BLaER1 treated with 17β-estradiol and CSF1 and Interleukin-3, amounts not matched to agents 10 nM and 100 nM (cell line): ENCODE measurements at regions not wholly inside any gene's neighbourhood (a gene's known extent, or its start where the extent isn't known, plus 50 kb on each side); places are given as distances from the start of the nearest gene placed in this dataset.

Source experiments
- H3K27ac ChIP-seq, 11 experiments: shearing (Covaris generic); formaldehyde crosslinking; 2 replicates each; pipeline ENCODE4 v1.8.1; 2022
- H3K27me3 ChIP-seq, 11 experiments: shearing (Covaris generic); formaldehyde crosslinking; 2 replicates each; pipeline ENCODE4 v1.8.1; 2022
- H3K36me3 ChIP-seq, 11 experiments: shearing (Covaris generic); formaldehyde crosslinking; 2 replicates each; pipeline ENCODE4 v1.8.1; 2022
- H3K4me1 ChIP-seq, 10 experiments: shearing (Covaris generic); formaldehyde crosslinking; 2 replicates each; pipeline ENCODE4 v1.8.1; 2022
- H3K4me2 ChIP-seq, 11 experiments: shearing (Covaris generic); formaldehyde crosslinking; 2 replicates each; pipeline ENCODE4 v1.8.1; 2022
- H3K4me3 ChIP-seq, 10 experiments: shearing (Covaris generic); formaldehyde crosslinking; 2 replicates each; pipeline ENCODE4 v1.8.1; 2022
- H3K9ac ChIP-seq, 11 experiments: shearing (Covaris generic); formaldehyde crosslinking; 2 replicates each; pipeline ENCODE4 v1.8.1; 2022
- H3K9me3 ChIP-seq, 11 experiments: shearing (Covaris generic); formaldehyde crosslinking; replicated peaks in 1 of 11; 2 replicates each; pipeline ENCODE4 v1.8.1; 2022
- H4K20me1 ChIP-seq, 11 experiments: shearing (Covaris generic); formaldehyde crosslinking; 2 replicates each; pipeline ENCODE4 v1.8.1; 2022
- Cebpa-rat ChIP-seq, 11 experiments: shearing (Covaris generic); IDR thresholded peaks; 2 replicates each; pipeline ENCODE4 v1.8.1; 2022

DNA sequence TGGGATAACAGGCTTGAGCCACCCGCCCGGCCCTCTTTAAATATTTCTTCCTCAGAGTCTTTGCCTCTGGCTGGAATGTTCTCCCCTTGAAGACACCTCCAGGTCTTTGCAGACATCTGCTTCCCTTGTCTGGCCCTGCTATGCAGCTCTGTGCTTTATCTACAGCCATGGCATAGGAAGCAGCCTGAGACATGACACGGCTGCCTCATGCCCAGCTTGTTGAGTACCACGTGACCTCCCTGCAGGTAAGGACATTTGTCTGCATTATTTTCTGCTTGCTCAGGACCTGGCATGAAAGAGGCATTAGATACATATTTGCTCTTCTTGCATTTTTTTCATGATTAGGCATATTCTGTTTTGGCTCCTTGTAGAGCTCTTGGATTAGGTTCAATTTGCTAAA lies 113.8 kb upstream of the KLF6 start:
- H3K36me3 ChIP-seq, result no peaks in the 10 kb centered on the region
- H3K4me2 ChIP-seq, result no peak overlapping the region
- no peak for TF ChIP-seq Cebpa-rat (IDR thresholded peaks at IDR 0.05)
- H3K4me1 ChIP-seq, result peaks cover 0 to 34% (median 6%) of the 10 kb centered on the region in 10 experiments; a peak in 12 of 20 replicates
- H3K9ac ChIP-seq, result no peak overlapping the region
- H3K27me3 ChIP-seq, result no peaks in the 10 kb centered on the region
- no peak overlapping the region for H3K27ac ChIP-seq
- H4K20me1 ChIP-seq, result no peaks in the 10 kb centered on the region
- no peak overlapping the region for H3K4me3 ChIP-seq
- H3K9me3 ChIP-seq, result no peaks in the 10 kb centered on the region

- H3K4me3 ChIP-seq, result no peak overlapping the region
- no peak overlapping the region for H3K27ac ChIP-seq
- H3K36me3 ChIP-seq, result no peaks in the 10 kb centered on the region
- no peaks in the 10 kb centered on the region for H4K20me1 ChIP-seq
- no peak overlapping the region for H3K9ac ChIP-seq
- H3K9me3 ChIP-seq, result no peaks in the 10 kb centered on the region
- H3K4me1 ChIP-seq, result peaks cover 6 to 38% (median 10%) of the 10 kb centered on the region in 10 experiments; a peak in 16 of 20 replicates
- H3K4me2 ChIP-seq, result no peak overlapping the region
- no peaks in the 10 kb centered on the region for H3K27me3 ChIP-seq
- TF ChIP-seq Cebpa-rat (IDR thresholded peaks at IDR 0.05), result no peak
Measured at GRCh38 chr10:3897156-3897555, 112.1 kb upstream of the KLF6 start.

GRCh38 chr10:3896161-3896560 lies 111.2 kb upstream of the KLF6 start:
- Histone ChIP-seq H3K9ac (no peak overlapping the region), H3K4me1 (peaks cover 6 to 36% (median 10%) of the 10 kb centered on the region in 10 experiments; a peak in 16 of 20 replicates), H3K27ac (no peak overlapping the region), H3K4me3 (no peak overlapping the region), H3K9me3 (no peaks in the 10 kb centered on the region), H3K4me2 (no peak overlapping the region), H3K27me3 (no peaks in the 10 kb centered on the region), H4K20me1 (no peaks in the 10 kb centered on the region), H3K36me3 (no peaks in the 10 kb centered on the region)
- no peak for TF ChIP-seq Cebpa-rat (IDR thresholded peaks at IDR 0.05)

GRCh38 chr10:3895045-3895631 lies 110.1 kb upstream of the KLF6 start:
- peaks cover 6 to 36% (median 10%) of the 10 kb centered on the region in 10 experiments; a peak in 16 of 20 replicates for H3K4me1 ChIP-seq

DNA sequence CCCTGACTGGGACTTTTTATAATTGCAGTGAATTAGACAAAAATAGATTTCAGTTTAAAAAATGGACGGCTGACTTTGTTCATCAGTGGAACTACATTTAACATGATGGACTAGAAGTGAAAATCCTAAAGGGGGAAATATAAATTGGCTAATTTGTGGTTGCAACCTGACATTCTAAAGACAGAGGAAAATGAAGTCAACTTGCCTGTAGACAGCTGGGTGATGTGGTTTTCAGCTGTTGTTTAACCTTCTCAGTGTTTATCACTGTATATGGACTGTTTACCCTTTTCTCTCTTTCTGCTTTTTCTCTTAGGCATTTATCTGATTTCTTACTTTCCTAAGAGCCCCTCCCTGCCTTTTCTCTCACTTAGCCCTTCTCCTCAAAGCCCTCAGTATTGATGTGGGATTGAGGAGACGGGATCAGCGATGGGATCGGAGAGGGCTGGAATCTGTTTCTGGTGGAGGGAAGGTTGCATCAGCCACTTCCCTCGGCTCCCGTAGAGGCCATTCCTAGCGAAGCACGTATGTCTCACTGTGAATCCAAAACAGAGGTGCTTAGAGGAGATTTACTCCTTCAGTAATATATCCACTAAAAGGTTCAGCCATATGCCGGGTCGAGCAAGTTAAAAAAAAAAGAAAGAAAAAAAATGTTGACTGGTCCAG lies 109.0 kb upstream of the KLF6 start:
- Histone ChIP-seq H3K27ac (peak overlapping the region in 9 of 11 experiments; percentile 20 to 57 (median 40); a peak in 11 of 22 replicates), H3K9me3 (no peaks in the 10 kb centered on the region), H4K20me1 (no peaks in the 10 kb centered on the region), H3K4me2 (peak overlapping the region in 9 of 11 experiments; percentile 18 to 79 (median 52); a peak in 16 of 22 replicates), H3K9ac (peak overlapping the region in 2 of 11 experiments; percentile 14 to 36; a peak in 1 of 22 replicates), H3K27me3 (no peaks in the 10 kb centered on the region), H3K4me3 (no peak overlapping the region), H3K4me1 (peaks cover 6 to 36% (median 10%) of the 10 kb centered on the region in 10 experiments; a peak in 16 of 20 replicates), H3K36me3 (no peaks in the 10 kb centered on the region)
- no peak for TF ChIP-seq Cebpa-rat (IDR thresholded peaks at IDR 0.05)

More at GRCh38 chr10:3895045-3895631, 110.1 kb upstream of the KLF6 start:
- Histone ChIP-seq H3K4me3 (no peak overlapping the region), H3K27ac (no peak overlapping the region), H3K4me2 (peak overlapping the region in 2 of 11 experiments; percentile 70 to 79; a peak in 3 of 22 replicates), H3K27me3 (no peaks in the 10 kb centered on the region), H3K9me3 (no peaks in the 10 kb centered on the region), H3K36me3 (no peaks in the 10 kb centered on the region), H3K9ac (no peak overlapping the region), H4K20me1 (no peaks in the 10 kb centered on the region)
- no peak for TF ChIP-seq Cebpa-rat (IDR thresholded peaks at IDR 0.05)

DNA sequence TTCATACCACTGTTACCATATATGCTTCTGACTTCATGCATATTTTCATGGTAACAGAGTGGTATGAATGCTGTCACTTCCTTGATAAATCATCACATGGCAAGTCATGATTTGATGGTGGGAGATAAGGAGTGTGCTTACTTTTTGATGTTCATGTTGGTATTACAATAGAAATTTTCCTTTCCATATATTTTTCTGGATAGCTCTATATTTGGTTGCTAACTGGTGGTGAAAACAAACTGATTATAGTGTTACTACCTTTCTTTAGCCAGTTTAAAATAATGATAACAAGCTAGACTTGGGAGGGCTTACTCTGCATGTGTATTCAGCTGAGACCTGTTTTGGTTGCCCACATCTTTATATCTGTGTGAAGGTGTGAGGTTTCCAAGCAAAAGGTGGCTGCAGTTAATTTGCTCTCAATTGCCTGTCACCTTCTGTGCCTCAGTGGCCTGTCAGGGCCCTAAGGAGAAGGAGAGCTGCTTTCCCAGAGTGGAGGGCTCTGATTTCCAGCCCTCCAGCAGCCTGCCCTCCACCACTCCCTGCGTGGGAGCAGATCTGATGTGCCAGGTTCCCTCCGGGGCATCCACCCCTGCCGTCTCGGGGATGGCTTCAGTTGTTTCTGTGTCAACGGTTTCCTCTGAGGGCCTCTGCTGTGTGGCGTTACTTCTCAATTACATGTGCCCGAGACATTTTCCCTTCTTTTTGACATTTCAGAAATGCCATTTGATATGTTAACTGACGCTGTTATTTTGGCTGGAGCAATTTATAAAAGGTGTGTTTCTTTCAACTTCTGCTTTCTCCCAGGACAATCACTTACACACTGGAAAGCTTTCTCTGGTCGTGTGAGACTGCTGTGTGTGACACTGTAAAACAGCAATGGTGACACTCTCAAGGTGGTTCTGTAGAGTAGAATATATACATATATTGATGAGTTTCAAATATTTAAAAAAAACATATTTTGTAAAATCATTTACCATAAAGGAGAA lies 107.7 kb upstream of the KLF6 start:
- H3K9ac ChIP-seq, result 0 out of 22 replicates have a peak overlapping the region, but pooled peaks of 1 of the 11 experiments have one; percentile 3

DNA sequence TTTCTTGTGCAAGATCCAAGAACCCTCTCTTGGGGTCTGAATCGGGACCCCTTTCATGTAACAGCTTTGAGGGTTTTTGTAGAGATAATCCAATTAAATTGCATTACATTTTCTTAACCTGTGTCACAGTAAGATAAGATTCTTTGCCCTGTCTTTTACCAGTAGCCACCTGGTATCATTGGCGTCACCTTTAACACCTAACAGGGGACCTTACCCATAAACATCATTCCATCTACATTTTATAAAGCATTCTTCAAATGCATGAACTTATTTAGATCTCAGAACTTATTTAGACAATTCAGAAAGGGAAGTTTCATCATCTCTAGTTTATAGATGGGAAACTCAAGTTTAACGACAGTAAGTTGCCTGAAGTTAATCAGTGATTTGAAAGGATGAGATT lies 106.4 kb upstream of the KLF6 start:
- no peaks in the 10 kb centered on the region for H3K9me3 ChIP-seq
- no peaks in the 10 kb centered on the region for H4K20me1 ChIP-seq
- H3K4me2 ChIP-seq, result peak overlapping the region in 2 of 11 experiments; percentile 4 to 18; a peak in 1 of 22 replicates
- no peak for TF ChIP-seq Cebpa-rat (IDR thresholded peaks at IDR 0.05)
- H3K36me3 ChIP-seq, result no peaks in the 10 kb centered on the region
- no peak overlapping the region for H3K27ac ChIP-seq
- peaks cover 6 to 58% (median 10%) of the 10 kb centered on the region in 10 experiments; a peak in 16 of 20 replicates for H3K4me1 ChIP-seq
- no peak overlapping the region for H3K4me3 ChIP-seq
- no peak overlapping the region for H3K9ac ChIP-seq
- H3K27me3 ChIP-seq, result no peaks in the 10 kb centered on the region

More for the DNA sequence above, 107.7 kb upstream of the KLF6 start:
- Histone ChIP-seq H3K4me3 (no peak overlapping the region), H3K4me2 (peak overlapping the region in 8 of 11 experiments; percentile 10 to 79 (median 40); a peak in 11 of 22 replicates), H3K27me3 (no peaks in the 10 kb centered on the region), H3K27ac (peak overlapping the region in 1 of 11 experiments; percentile 12; a peak in 2 of 22 replicates), H3K9me3 (no peaks in the 10 kb centered on the region), H3K36me3 (no peaks in the 10 kb centered on the region), H4K20me1 (no peaks in the 10 kb centered on the region), H3K4me1 (peaks cover 6 to 46% (median 10%) of the 10 kb centered on the region in 10 experiments; a peak in 16 of 20 replicates)
- TF ChIP-seq Cebpa-rat (IDR thresholded peaks at IDR 0.05), result no peak

DNA sequence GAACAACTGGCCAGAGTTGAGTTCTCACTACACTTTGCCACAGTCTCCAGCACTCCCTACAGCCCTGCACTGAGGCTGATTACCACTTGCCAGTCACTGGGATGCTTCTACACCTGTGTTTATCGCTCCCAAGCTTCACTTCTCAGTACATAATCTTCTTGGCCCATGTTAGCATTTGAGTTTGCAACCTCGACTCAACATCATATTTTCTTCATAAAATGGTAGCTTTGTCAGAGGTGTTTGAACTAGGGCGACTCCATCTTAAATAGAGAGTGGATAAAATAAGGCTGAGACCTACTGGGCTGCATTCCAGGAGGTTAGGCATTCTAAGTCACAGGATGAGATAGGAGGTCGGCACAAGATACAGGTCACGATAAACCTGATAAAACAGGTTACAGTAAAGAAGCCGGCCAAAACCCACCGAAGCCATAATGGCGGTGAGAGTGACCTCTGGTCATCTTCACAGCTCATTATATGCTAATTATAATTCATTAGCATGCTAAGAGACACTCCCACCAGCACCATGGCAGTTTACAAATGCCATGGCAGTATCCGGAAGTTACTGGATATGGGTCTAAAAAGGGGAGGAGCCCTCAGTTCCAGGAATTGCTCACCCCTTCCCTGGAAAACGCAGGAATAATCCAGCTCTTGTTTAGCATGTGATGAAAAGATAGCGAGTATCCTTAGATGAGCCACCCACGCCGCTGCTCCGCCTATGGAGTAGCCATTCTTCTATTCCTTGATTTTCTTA lies 105.8 kb upstream of the KLF6 start:
- H4K20me1 ChIP-seq, result no peaks in the 10 kb centered on the region
- no peaks in the 10 kb centered on the region for H3K27me3 ChIP-seq
- no peaks in the 10 kb centered on the region for H3K9me3 ChIP-seq
- no peaks in the 10 kb centered on the region for H3K36me3 ChIP-seq
- TF ChIP-seq Cebpa-rat (IDR thresholded peaks at IDR 0.05), result no peak
- H3K4me2 ChIP-seq, result no peak overlapping the region
- no peak overlapping the region for H3K9ac ChIP-seq
- no peak overlapping the region for H3K27ac ChIP-seq
- no peak overlapping the region for H3K4me3 ChIP-seq
- H3K4me1 ChIP-seq, result peaks cover 6 to 58% (median 10%) of the 10 kb centered on the region in 10 experiments; a peak in 16 of 20 replicates
